ENCODE measurements at regions not wholly inside any gene's neighbourhood (a gene's known extent, or its start where the extent isn't known, plus 50 kb on each side); places are given as distances from the start of the nearest gene placed in this dataset.

- WGBS, 2 donors, result 47 to 61% methylated on average over 2 of the region's 2 CpGs
- ATAC-seq (ENCODE audit: insufficient read depth, low FRiP score) (no peak), DNase-seq (no peak)
- no peaks in the 10 kb centered on the region for H3K36me3 ChIP-seq (ENCODE audit: control insufficient read depth in 4 of 4, insufficient read depth in 4 of 4, low read length in 4 of 4)
- H3K4me3 ChIP-seq, result no peak overlapping the region
- peaks cover 0 to 3% (median 0%) of the 10 kb centered on the region in 5 donors for H3K4me1 ChIP-seq (ENCODE audit: control insufficient read depth in 5 of 5, insufficient read depth in 5 of 5, low read length in 5 of 5)
- H3K9me3 ChIP-seq (ENCODE audit: control insufficient read depth in 4 of 4, insufficient read depth in 3 of 4, low read length in 3 of 4), result no peaks in the 10 kb centered on the region
- no peak overlapping the region for H3K9ac ChIP-seq (ENCODE audit: insufficient read depth in 1 of 2, low read length in 2 of 2)
- no peaks in the 10 kb centered on the region for H3K27me3 ChIP-seq (ENCODE audit: control insufficient read depth in 3 of 3, insufficient read depth in 3 of 3, low read length in 2 of 3)
- no peak for TF ChIP-seq CTCF (IDR thresholded peaks at IDR 0.05; ENCODE audit: control extremely low read depth, extremely low read depth)
- H3K27ac ChIP-seq (ENCODE audit: low read depth in 1 of 2, low read length in 1 of 2), result no peak overlapping the region
These were observed 60.6 kb upstream of the STUM start for GRCh38 chr1:226487921-226488320.

- Histone ChIP-seq H3K9ac (ENCODE audit: insufficient read depth in 1 of 2, low read length in 2 of 2) (no peak overlapping the region), H3K27me3 (ENCODE audit: control insufficient read depth in 3 of 3, insufficient read depth in 3 of 3, low read length in 2 of 3) (no peaks in the 10 kb centered on the region), H3K9me3 (ENCODE audit: control insufficient read depth in 4 of 4, insufficient read depth in 3 of 4, low read length in 3 of 4) (no peaks in the 10 kb centered on the region), H3K4me1 (ENCODE audit: control insufficient read depth in 5 of 5, insufficient read depth in 5 of 5, low read length in 5 of 5) (peaks cover 0 to 3% (median 0%) of the 10 kb centered on the region in 5 donors), H3K27ac (ENCODE audit: low read depth in 1 of 2, low read length in 1 of 2) (no peak overlapping the region), H3K36me3 (ENCODE audit: control insufficient read depth in 4 of 4, insufficient read depth in 4 of 4, low read length in 4 of 4) (no peaks in the 10 kb centered on the region), H3K4me3 (no peak overlapping the region)
- DNase-seq, result no peak
- no peak for ATAC-seq (ENCODE audit: insufficient read depth, low FRiP score)
- 87 to 92% methylated on average over 9 of the region's 9 CpGs for WGBS, 2 donors
- TF ChIP-seq CTCF (IDR thresholded peaks at IDR 0.05; ENCODE audit: control extremely low read depth, extremely low read depth), result no peak
These were observed 58.7 kb upstream of the STUM start for GRCh38 chr1:226489718-226490425.

- no peak for ATAC-seq (ENCODE audit: insufficient read depth, low FRiP score)
- no peaks in the 10 kb centered on the region for H3K9me3 ChIP-seq (ENCODE audit: control insufficient read depth in 4 of 4, insufficient read depth in 3 of 4, low read length in 3 of 4)
- H3K4me3 ChIP-seq, result no peak overlapping the region
- H3K9ac ChIP-seq (ENCODE audit: insufficient read depth in 1 of 2, low read length in 2 of 2), result no peak overlapping the region
- 95 to 97% methylated on average over 2 of the region's 2 CpGs for WGBS, 2 donors
- no peak overlapping the region for H3K27ac ChIP-seq (ENCODE audit: low read depth in 1 of 2, low read length in 1 of 2)
- H3K36me3 ChIP-seq (ENCODE audit: control insufficient read depth in 4 of 4, insufficient read depth in 4 of 4, low read length in 4 of 4), result no peaks in the 10 kb centered on the region
- H3K4me1 ChIP-seq (ENCODE audit: control insufficient read depth in 5 of 5, insufficient read depth in 5 of 5, low read length in 5 of 5), result peaks cover 0 to 3% (median 0%) of the 10 kb centered on the region in 5 donors
- no peak for TF ChIP-seq CTCF (IDR thresholded peaks at IDR 0.05; ENCODE audit: control extremely low read depth, extremely low read depth)
- DNase-seq, result no peak
- no peaks in the 10 kb centered on the region for H3K27me3 ChIP-seq (ENCODE audit: control insufficient read depth in 3 of 3, insufficient read depth in 3 of 3, low read length in 2 of 3)
These were observed 58.1 kb upstream of the STUM start for GRCh38 chr1:226490426-226490809.

All from lung (tissue), 11 donors.